ACC112 (cell line): ENCODE measurements at regions not wholly inside any gene's neighbourhood (a gene's known extent, or its start where the extent isn't known, plus 50 kb on each side); places are given as distances from the start of the nearest gene placed in this dataset.

Source experiments
- H2AFZ ChIP-seq: fragments of 200-600 bp; sonication (generic); one replicate; pipeline ENCODE4 v1.6.0; 2017; ENCODE audit warnings: antibody characterized with exemption, low read length; ENCODE audit not compliant: unreplicated experiment
- H3K27ac ChIP-seq: fragments of 200-600 bp; sonication (generic); 2 replicates; pipeline ENCODE4 v1.5.1; 2014; ENCODE audit warnings: low read depth, mild to moderate bottlenecking, antibody characterized with exemption, low read length, moderate library complexity
- H3K27me3 ChIP-seq: fragments of 200-600 bp; sonication (generic); 2 replicates; pipeline ENCODE4 v1.6.1; 2014; ENCODE audit warnings: mild to moderate bottlenecking, antibody characterized with exemption, low read length, moderate library complexity, mixed read lengths; ENCODE audit not compliant: insufficient read depth
- H3K36me3 ChIP-seq: fragments of 200-600 bp; sonication (generic); 2 replicates; pipeline ENCODE4 v1.6.1; 2016; ENCODE audit warnings: mild to moderate bottlenecking, antibody characterized with exemption, low read length, moderate library complexity, mixed read lengths; ENCODE audit not compliant: insufficient read depth
- H3K4me1 ChIP-seq: fragments of 200-600 bp; sonication (generic); one replicate; pipeline ENCODE4 v1.6.1; 2016; ENCODE audit warnings: low read length, mixed read lengths; ENCODE audit not compliant: insufficient read depth, unreplicated experiment, control insufficient read depth
- H3K4me3 ChIP-seq: fragments of 200-600 bp; sonication (generic); 2 replicates; pipeline ENCODE4 v1.5.1; 2014; ENCODE audit warnings: mild to moderate bottlenecking, low read depth, low read length
- H3K79me2 ChIP-seq: fragments of 200-600 bp; sonication (generic); one replicate; pipeline ENCODE4 v1.6.0; 2016; ENCODE audit warnings: low read length; ENCODE audit not compliant: control insufficient read depth, unreplicated experiment, insufficient read depth

DNA sequence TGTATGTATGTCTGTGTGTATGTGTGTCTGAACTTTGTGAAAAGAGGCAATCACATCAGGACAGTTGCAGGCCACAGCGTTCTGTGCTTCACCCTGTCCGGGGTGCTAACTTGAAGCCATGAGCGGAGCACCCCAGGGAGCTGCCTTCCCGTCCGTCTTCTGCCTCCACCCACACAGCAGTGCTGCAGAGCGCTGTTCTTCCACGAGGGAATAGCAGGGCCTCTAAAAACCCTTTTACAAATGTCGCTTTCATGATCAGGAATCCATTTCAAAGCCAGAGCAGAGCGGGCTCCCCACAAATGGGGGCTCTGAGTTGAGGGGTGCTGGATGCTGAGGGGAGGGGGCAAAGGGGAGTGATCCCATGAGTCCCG is 131.5 kb downstream of the RNASET2 start:
- Histone ChIP-seq H3K36me3 (no peaks in the 10 kb centered on the region), H3K4me1 (no peaks in the 10 kb centered on the region), H3K27ac (no peak overlapping the region), H2AFZ (no peak overlapping the region), H3K79me2 (no peaks in the 10 kb centered on the region), H3K4me3 (no peak overlapping the region), H3K27me3 (peaks cover 9% of the 10 kb centered on the region; the same call in 1 of the 2 replicates)

DNA sequence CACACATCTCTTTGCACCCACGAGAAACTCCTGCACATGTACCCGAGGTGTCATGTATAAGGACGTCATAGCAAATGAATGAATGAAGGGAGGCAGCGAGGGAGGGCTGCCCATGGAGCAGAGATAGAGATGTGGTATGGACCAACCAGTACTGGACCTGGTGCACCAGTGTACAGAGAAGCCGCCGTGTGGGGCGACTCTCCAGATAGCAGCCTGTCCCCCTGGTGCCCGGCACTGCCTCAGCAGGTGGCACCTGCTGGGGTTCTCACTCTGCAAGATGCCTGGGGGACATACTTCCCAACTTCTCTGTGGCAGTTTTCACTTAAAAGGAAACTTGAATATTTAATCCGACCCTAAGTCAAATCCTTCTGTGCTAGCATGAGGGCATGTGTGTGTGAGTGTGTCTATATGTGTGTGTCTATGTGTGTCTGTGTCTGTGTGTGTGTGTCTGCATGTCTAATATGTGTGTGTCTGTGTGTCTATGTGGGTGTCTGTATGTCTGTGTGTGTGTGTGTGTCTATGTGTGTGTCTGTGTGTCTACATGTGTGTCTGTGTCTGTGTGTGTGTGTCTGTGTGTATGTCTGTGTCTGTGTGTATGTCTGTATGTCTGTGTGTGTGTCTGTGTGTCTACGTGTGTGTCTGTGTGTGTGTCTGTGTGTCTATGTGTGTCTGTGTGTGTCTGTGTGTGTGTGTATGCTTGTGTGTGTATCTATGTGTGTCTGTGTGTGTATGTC is 132.0 kb downstream of the RNASET2 start:
- Histone ChIP-seq H3K4me1 (no peaks in the 10 kb centered on the region), H3K4me3 (no peak overlapping the region), H2AFZ (no peak overlapping the region), H3K36me3 (no peaks in the 10 kb centered on the region), H3K27ac (no peak overlapping the region), H3K27me3 (peaks cover 9% of the 10 kb centered on the region; the same call in 1 of the 2 replicates), H3K79me2 (no peaks in the 10 kb centered on the region)

DNA sequence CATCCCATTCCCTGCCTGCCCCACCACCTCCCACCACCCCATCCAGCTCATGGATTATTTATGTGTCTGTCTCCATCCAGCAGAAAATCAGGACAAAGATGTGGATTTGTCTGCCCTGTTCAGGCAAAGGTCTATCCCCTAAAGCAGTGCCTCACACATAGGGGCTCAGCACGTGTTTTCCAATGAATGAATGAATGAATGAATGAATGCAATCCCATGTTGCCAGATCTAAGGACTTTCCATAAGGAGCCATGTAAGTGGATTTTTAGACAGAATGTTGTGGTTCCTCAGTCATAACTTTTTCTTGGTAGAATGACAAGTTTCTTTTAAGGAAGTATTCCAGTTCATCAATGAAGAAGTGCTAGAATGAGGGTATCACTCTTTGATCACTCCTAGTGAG is 133.7 kb downstream of the RNASET2 start:
- no peak overlapping the region for H3K27ac ChIP-seq

DNA sequence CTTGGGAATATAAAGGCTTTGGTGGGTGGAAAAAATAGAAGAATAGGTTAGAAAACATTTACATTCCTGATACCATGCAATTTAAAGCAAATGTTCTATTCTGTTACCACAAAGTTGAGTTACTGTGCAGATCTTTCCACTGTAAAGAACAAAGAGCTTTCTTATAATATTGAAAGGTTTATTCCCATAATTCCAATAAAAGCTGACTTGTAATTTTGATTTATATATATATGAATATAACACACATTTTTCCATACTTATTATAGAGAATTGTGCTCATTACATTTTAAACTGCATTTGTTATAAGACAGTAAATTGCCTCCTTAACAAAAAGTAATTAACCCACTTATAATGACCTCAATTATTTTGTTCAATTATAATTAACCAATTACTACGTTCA is 135.9 kb downstream of the RNASET2 start:
- Histone ChIP-seq H3K27ac (no peak overlapping the region), H3K4me1 (no peaks in the 10 kb centered on the region), H2AFZ (no peak overlapping the region), H3K27me3 (peaks cover 5% of the 10 kb centered on the region; the same call in 1 of the 2 replicates), H3K36me3 (no peaks in the 10 kb centered on the region), H3K4me3 (no peak overlapping the region), H3K79me2 (no peaks in the 10 kb centered on the region)

More for the DNA sequence above, 133.7 kb downstream of the RNASET2 start:
- Histone ChIP-seq H3K79me2 (no peaks in the 10 kb centered on the region), H3K4me3 (no peak overlapping the region), H3K4me1 (no peaks in the 10 kb centered on the region), H3K36me3 (no peaks in the 10 kb centered on the region), H3K27me3 (peaks cover 5% of the 10 kb centered on the region; the same call in 1 of the 2 replicates), H2AFZ (no peak overlapping the region)

DNA sequence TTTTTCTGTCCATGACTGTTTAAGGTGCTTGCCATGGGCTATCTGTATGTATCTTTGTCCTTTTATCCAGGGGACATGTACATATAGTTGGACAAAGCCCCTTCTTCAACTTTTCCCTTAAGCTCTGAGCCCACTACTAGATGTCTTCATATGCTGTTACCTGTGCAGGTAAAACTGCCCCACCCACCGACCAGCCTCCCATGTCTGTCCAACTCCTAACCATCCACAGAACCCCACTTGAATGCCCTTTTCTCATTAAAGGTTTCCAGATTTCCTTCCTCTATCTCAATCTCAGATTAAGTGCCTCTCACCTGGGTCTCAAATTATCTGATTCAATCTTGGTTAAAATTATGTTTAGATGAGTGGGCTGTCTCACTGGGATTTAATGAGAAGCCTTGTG is 136.3 kb downstream of the RNASET2 start:
- H2AFZ ChIP-seq = no peak overlapping the region
- H3K4me3 ChIP-seq = no peak overlapping the region
- peaks cover 5% of the 10 kb centered on the region; the same call in 1 of the 2 replicates for H3K27me3 ChIP-seq
- H3K4me1 ChIP-seq = no peaks in the 10 kb centered on the region
- H3K79me2 ChIP-seq = no peaks in the 10 kb centered on the region
- H3K36me3 ChIP-seq = no peaks in the 10 kb centered on the region
- no peak overlapping the region for H3K27ac ChIP-seq

DNA sequence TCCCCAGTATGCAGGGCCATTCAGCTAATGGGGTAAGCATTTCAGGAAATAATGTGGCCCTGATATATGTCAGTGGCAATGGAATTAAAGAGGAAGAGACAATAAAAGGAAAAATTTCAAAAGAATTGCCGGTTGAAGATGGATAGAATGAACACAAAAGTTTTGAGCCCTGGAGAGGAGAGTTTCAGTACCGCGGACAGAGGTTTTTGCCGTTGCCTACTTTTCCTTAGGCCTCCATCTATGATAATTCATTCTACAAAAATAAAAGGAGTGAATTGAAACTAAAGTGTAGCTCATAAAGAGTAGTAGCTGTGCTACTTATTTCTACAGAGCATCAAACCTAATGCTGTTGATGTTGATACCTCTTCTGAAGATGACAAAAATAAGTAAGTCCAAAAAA is 140.7 kb downstream of the RNASET2 start:
- H3K4me1 ChIP-seq = no peaks in the 10 kb centered on the region
- no peaks in the 10 kb centered on the region for H3K79me2 ChIP-seq
- H3K4me3 ChIP-seq = no peak overlapping the region
- no peak overlapping the region for H3K27ac ChIP-seq
- H2AFZ ChIP-seq = no peak overlapping the region
- no peaks in the 10 kb centered on the region for H3K27me3 ChIP-seq
- no peaks in the 10 kb centered on the region for H3K36me3 ChIP-seq

DNA sequence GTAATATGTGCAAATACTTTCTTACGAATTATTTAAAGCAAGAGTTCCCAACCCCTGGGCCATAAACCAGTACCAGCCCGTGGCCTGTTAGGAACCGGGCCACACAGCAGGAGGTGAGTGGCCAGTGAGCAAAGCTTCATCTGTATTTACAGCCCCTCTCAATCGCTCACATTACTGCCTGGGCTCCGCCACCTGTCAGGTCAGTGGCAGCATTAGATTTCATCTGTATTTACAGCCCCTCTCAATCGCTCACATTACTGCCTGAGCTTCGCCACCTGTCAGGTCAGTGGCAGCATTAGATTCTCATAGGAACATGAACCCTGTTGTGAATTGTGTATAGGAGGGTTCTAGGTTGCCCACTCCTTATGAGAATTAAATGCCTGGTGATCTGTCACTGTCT is 142.0 kb downstream of the RNASET2 start:
- Histone ChIP-seq H3K27ac (no peak overlapping the region), H3K79me2 (no peaks in the 10 kb centered on the region), H3K4me1 (no peaks in the 10 kb centered on the region), H3K36me3 (no peaks in the 10 kb centered on the region), H3K4me3 (no peak overlapping the region), H3K27me3 (no peaks in the 10 kb centered on the region), H2AFZ (no peak overlapping the region)

DNA sequence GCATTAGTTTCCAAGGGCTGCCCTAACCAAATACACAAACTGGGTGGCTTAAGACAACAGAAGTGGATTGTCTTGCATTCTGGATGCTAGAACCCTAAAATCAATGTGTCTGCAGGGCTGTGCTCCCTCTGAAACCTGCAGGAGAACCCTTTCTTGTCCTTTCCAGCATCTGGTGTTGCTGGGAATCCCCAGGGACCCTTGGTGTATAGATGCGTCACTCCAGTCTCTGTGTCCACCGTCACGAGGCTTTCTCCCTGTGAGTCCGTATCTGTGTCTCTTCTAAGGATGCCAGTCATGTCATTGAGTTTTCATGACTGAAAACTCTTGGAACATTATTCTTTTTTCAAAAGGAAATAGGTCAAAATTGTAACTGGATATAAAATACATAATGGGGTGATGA is 142.9 kb downstream of the RNASET2 start:
- Histone ChIP-seq H2AFZ (no peak overlapping the region), H3K36me3 (no peaks in the 10 kb centered on the region), H3K27ac (no peak overlapping the region), H3K4me1 (no peaks in the 10 kb centered on the region), H3K79me2 (no peaks in the 10 kb centered on the region), H3K4me3 (no peak overlapping the region), H3K27me3 (no peaks in the 10 kb centered on the region)

DNA sequence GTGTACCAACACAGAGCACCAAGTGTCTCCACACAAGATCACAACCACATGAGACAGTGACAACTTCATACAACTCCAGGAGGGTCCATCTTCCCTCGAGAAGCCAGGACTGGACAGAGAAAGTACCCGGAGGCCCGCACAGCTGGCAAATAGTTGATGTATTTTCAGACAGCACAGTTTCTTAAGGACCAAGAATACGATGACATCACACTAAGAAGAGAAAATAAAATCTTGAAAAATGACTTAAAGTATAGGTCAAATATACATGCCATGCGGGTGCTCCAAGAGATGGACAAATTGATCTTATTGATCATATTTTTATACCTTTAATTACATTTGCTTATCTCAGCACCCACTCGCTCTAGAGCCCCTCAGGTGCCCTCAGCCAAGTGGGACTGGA is 145.5 kb downstream of the RNASET2 start:
- Histone ChIP-seq H3K27ac (no peak overlapping the region), H3K79me2 (no peaks in the 10 kb centered on the region), H2AFZ (no peak overlapping the region), H3K36me3 (no peaks in the 10 kb centered on the region), H3K4me1 (no peaks in the 10 kb centered on the region), H3K27me3 (no peaks in the 10 kb centered on the region), H3K4me3 (no peak overlapping the region)

DNA sequence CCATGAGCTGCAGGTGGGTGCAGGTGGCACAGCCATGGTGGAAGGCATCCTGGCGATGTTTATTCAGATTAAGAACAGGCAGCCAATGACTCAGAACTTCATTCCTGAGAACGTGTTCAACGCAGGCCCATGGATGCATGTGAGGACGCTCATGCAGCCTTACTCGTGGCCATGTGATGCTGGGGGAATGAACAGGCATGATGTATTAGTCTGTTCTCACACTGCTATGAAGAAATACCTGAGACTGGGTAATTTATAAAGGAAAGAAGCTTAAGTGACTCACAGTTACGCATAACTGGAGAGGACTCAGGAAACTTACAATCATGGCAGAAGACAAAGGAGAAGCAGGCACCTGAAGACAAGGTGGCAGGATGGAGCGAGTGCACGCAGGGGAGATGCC is 146.6 kb downstream of the RNASET2 start:
- Histone ChIP-seq H3K27ac (no peak overlapping the region), H3K36me3 (no peaks in the 10 kb centered on the region), H2AFZ (no peak overlapping the region), H3K4me1 (no peaks in the 10 kb centered on the region), H3K4me3 (no peak overlapping the region), H3K27me3 (no peaks in the 10 kb centered on the region), H3K79me2 (no peaks in the 10 kb centered on the region)

DNA sequence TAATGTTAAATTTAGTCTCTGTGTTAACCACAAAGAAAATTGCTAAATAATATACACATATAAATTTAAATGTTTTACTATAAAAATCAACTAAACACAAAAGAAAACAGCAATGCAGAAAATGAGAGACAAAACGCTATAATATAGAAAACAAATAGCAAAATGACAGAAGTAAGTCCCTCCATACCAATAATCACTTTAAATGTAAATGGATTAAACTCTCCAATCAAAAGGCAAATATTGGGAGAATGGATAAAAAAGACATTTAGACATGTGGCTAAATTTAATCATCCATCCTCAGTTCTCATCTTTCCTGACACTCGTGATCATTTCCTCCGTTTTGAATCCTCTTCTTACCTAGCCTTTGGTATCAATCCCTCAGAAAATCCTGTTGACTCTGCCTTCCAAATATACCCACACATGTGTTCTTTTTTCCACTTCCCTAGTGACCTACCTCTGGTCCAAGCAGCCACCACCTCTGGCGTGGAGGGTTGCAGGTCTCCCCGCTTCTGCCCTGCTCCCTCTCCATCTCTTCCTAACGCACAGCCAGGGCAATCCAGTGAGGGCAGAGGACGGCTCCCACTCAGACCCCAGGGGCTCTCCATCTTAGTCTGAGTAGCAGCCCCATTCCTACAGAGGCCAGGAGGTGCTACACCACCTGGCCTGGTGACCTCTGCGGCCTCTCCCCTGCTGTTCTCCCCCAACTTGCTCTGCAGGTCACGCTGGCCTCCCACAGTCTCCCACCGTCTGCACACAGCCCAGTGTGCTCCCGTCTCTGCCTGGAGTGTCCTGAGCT is 149.2 kb downstream of the RNASET2 start:
- Histone ChIP-seq H3K4me1 (no peaks in the 10 kb centered on the region), H3K36me3 (no peaks in the 10 kb centered on the region), H2AFZ (no peak overlapping the region), H3K79me2 (no peaks in the 10 kb centered on the region), H3K27me3 (peaks cover 7% of the 10 kb centered on the region; the same call in 1 of the 2 replicates), H3K4me3 (no peak overlapping the region), H3K27ac (no peak overlapping the region)
